Loucy (cell line): ENCODE measurements at regions not wholly inside any gene's neighbourhood (a gene's known extent, or its start where the extent isn't known, plus 50 kb on each side); places are given as distances from the start of the nearest gene placed in this dataset.

Source experiments
- H2AFZ ChIP-seq: fragments of 200-600 bp; sonication (generic); 2 replicates; pipeline ENCODE4 v1.6.0; 2016; ENCODE audit warnings: antibody characterized with exemption, mild to moderate bottlenecking, low read length, moderate library complexity
- H3F3A ChIP-seq: fragments of 200-600 bp; 2 replicates; pipeline ENCODE4 v1.6.0; 2016; ENCODE audit warnings: antibody characterized with exemption, low read depth, mild to moderate bottlenecking
- H3K27me3 ChIP-seq: fragments of 200-600 bp; sonication (generic); 2 replicates; pipeline ENCODE4 v1.6.1; 2014; ENCODE audit warnings: low read length, mild to moderate bottlenecking; ENCODE audit not compliant: insufficient read depth, poor library complexity, severe bottlenecking
- H3K36me3 ChIP-seq: fragments of 200-600 bp; sonication (generic); 2 replicates; pipeline ENCODE4 v1.6.1; 2016; ENCODE audit warnings: low read length; ENCODE audit not compliant: insufficient read depth
- H3K4me1 ChIP-seq: fragments of 200-600 bp; sonication (generic); 2 replicates; pipeline ENCODE4 v1.5.1; 2014; ENCODE audit warnings: low read length, mild to moderate bottlenecking; ENCODE audit not compliant: insufficient read depth, poor library complexity, severe bottlenecking
- H3K4me2 ChIP-seq: fragments of 200-600 bp; sonication (generic); 2 replicates; pipeline ENCODE4 v1.6.0; 2014; ENCODE audit warnings: antibody characterized with exemption, low read length, low read depth, mild to moderate bottlenecking; ENCODE audit not compliant: poor library complexity, severe bottlenecking
- H3K4me3 ChIP-seq: fragments of 200-600 bp; sonication (generic); 2 replicates; pipeline ENCODE4 v1.5.1; 2014; ENCODE audit warnings: low read length, mild to moderate bottlenecking, mixed read lengths; ENCODE audit not compliant: poor library complexity, severe bottlenecking
- H3K79me2 ChIP-seq: fragments of 200-600 bp; sonication (generic); 2 replicates; pipeline ENCODE4 v1.6.1; 2014; ENCODE audit warnings: low read length; ENCODE audit not compliant: insufficient read depth
- H3K9ac ChIP-seq: fragments of 200-600 bp; sonication (generic); 2 replicates; pipeline ENCODE4 v1.6.0; 2014; ENCODE audit warnings: mild to moderate bottlenecking, low read depth, low read length, moderate library complexity; ENCODE audit not compliant: poor library complexity, severe bottlenecking
- H3K9me2 ChIP-seq: fragments of 200-600 bp; sonication (generic); replicated peaks from 2 replicates; pipeline ENCODE4 v1.6.1; 2016; ENCODE audit warnings: low read depth, low read length, mixed read lengths
- H3K9me3 ChIP-seq: fragments of 200-600 bp; sonication (generic); 2 replicates; pipeline ENCODE4 v1.6.1; 2014; ENCODE audit warnings: mild to moderate bottlenecking, antibody characterized with exemption, low read length, low read depth; ENCODE audit not compliant: insufficient read depth
- H4K20me1 ChIP-seq: fragments of 200-600 bp; sonication (generic); 2 replicates; pipeline ENCODE4 v1.6.0; 2014; ENCODE audit warnings: antibody characterized with exemption, low read length, mild to moderate bottlenecking; ENCODE audit not compliant: insufficient read depth, poor library complexity, severe bottlenecking
- CTCF ChIP-seq: fragments of 200-600 bp; sonication (generic); conservative IDR thresholded peaks from 2 replicates; pipeline ENCODE4 v1.5.1; 2014; ENCODE audit warnings: mild to moderate bottlenecking, antibody characterized with exemption, low read length
- EZH2phosphoT487 ChIP-seq: fragments of 200-600 bp; IDR thresholded peaks from 2 replicates; pipeline ENCODE4 v1.6.1; 2018; ENCODE audit warnings: antibody characterized with exemption, mild to moderate bottlenecking, moderate library complexity, borderline replicate concordance

DNA sequence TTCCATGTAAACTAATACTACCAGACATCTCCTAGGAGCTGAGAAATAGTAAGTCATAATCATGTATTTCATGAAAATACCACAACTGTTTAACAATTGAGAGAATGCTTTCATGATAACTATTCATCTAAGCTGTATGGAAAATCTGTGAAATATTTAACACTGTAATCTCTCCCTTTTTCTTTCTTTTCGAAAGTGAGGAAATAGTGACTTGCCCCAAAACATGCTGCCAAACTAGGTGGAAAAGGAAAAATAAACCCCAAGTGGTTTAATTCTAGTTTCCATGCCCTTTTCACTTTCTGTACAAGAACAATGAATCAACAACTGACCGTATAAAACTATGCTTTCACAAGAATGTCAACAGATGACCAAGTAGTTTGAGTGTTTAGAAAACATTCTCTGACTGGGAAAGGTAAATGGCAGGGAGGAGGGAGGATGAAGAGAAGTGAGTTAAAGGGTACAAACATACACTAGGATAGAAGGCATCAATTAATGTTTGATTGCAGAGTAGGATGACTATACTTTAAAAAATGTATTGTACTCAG lies 147.5 kb upstream of the AVPR1A start:
- H3K4me1 ChIP-seq: peaks cover 17% of the 10 kb centered on the region
- H3K36me3 ChIP-seq: no peaks in the 10 kb centered on the region
- no peak overlapping the region for H3K9ac ChIP-seq
- H4K20me1 ChIP-seq: no peaks in the 10 kb centered on the region
- H2AFZ ChIP-seq: no peak overlapping the region
- no peaks in the 10 kb centered on the region for H3K79me2 ChIP-seq
- H3K27me3 ChIP-seq: peaks cover 42% of the 10 kb centered on the region
- H3K4me2 ChIP-seq: no peak overlapping the region
- H3K4me3 ChIP-seq: no peak overlapping the region
- H3F3A ChIP-seq: peaks cover 5% of the 10 kb centered on the region
- TF ChIP-seq CTCF (no peak), EZH2phosphoT487 (no peak)
- no peaks in the 10 kb centered on the region for H3K9me2 ChIP-seq
- no peaks in the 10 kb centered on the region for H3K9me3 ChIP-seq

GRCh38 chr12:63294327-63294632 lies 143.3 kb upstream of the AVPR1A start:
- Histone ChIP-seq H3K9me2 (no peaks in the 10 kb centered on the region), H3F3A (no peaks in the 10 kb centered on the region; the same call in 1 of the 2 replicates), H3K9me3 (no peaks in the 10 kb centered on the region), H3K4me3 (no peak overlapping the region), H3K4me1 (no peaks in the 10 kb centered on the region), H3K27me3 (peaks cover 19% of the 10 kb centered on the region), H3K36me3 (no peaks in the 10 kb centered on the region), H4K20me1 (no peaks in the 10 kb centered on the region), H3K4me2 (no peak overlapping the region), H3K9ac (no peak overlapping the region), H3K79me2 (no peaks in the 10 kb centered on the region), H2AFZ (no peak overlapping the region)
- TF ChIP-seq EZH2phosphoT487: no peak
- TF ChIP-seq CTCF: no peak

DNA sequence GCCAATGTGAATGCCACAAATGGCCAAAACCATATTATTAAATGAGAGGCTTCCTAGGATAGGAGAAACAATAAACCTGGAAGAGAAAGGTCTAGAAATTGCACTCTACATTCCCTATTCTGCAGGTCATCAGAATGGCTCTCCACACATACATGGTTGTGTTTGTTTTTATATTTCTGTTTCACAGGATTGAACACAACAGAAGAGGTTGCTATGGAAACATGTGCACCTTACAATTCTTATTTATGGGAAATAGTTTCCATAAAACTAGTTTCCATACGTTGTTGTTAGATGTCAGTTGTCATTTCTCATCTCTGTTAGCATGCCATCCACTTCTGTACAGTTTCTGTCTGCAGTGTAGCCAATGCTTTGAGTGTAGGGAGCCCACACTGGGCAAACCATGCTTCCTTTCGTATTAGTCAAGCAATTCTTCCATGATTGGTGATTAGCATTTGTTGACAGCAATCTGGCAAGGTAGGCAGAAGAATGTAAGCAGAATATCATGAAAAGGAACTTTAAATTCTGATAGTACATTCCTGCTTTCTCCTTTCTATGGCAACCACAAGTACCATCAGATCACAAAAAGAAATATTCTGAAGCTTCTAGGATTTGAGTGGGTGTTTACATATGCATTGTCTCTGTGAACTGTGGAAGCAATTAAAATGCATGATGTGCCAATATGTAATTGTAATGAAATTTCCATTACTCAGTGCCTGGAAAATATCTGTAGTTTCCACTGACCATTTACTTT lies 141.6 kb upstream of the AVPR1A start:
- no peak for TF ChIP-seq CTCF
- TF ChIP-seq EZH2phosphoT487: no peak
- no peak overlapping the region for H3K9ac ChIP-seq

More for the DNA sequence above, 141.6 kb upstream of the AVPR1A start:
- Histone ChIP-seq H3K9me2 (no peaks in the 10 kb centered on the region), H3F3A (no peaks in the 10 kb centered on the region; the same call in 1 of the 2 replicates), H3K4me1 (no peaks in the 10 kb centered on the region), H2AFZ (no peak overlapping the region), H3K9me3 (no peaks in the 10 kb centered on the region), H3K27me3 (peaks cover 3% of the 10 kb centered on the region), H3K36me3 (no peaks in the 10 kb centered on the region), H3K4me3 (no peak overlapping the region), H3K79me2 (no peaks in the 10 kb centered on the region), H4K20me1 (no peaks in the 10 kb centered on the region), H3K4me2 (no peak overlapping the region)
